SK-N-SH treated with all-trans-retinoic acid at 6 μM for 48 hours (cell line): ENCODE measurements at regions not wholly inside any gene's neighbourhood (a gene's known extent, or its start where the extent isn't known, plus 50 kb on each side); places are given as distances from the start of the nearest gene placed in this dataset.

Experiments used
- PATZ1 ChIP-seq: fragments of 250-450 bp; sonication (Bioruptor Pico); IDR thresholded peaks from 2 replicates; pipeline ENCODE4 v1.8.0; 2020; ENCODE audit warnings: mild to moderate bottlenecking, moderate library complexity, borderline replicate concordance
- POU6F1 ChIP-seq: fragments of 250-450 bp; sonication (Bioruptor Pico); IDR thresholded peaks from 2 replicates; pipeline ENCODE4 v1.8.0; 2021; ENCODE audit warnings: low read depth, mild to moderate bottlenecking, moderate library complexity, borderline replicate concordance
- SNAI2 ChIP-seq: fragments of 250-450 bp; sonication (Bioruptor Pico); IDR thresholded peaks from 2 replicates; pipeline ENCODE4 v1.5.0; 2020; ENCODE audit warnings: mild to moderate bottlenecking, moderate library complexity

GRCh38 chr5:138661991-138662434 lies 86.8 kb upstream of the HSPA9 start:
- TF ChIP-seq POU6F1 (CRISPR knock-in tag) (no peak), PATZ1 (CRISPR knock-in tag) (no peak), SNAI2 (CRISPR knock-in tag) (no peak)
